SK-N-SH (cell line): ENCODE measurements at regions not wholly inside any gene's neighbourhood (a gene's known extent, or its start where the extent isn't known, plus 50 kb on each side); places are given as distances from the start of the nearest gene placed in this dataset.

Source experiments
- CTCF ChIA-PET: fragments of 300-600, 350-600 bp; formaldehyde crosslinking; extraction: SDS; loops from one replicate; lab custom pipeline; 2021; lab: Yijun Ruan, JAX
- POLR2A ChIA-PET: fragments of 350-600 bp; sonication (Branson Sonifier 250); formaldehyde crosslinking; extraction: SDS; loops from one replicate; lab custom pipeline; 2020; ENCODE audit warnings: antibody characterized with exemption, inconsistent platforms; lab: Yijun Ruan, JAX
- DNase-seq: peaks from one replicate; pipeline ENCODE4 v3.0.0; 2012
- H2AFZ ChIP-seq: fragments of 200-600 bp; sonication (generic); 2 replicates; pipeline ENCODE4 v1.8.1; 2016; ENCODE audit warnings: antibody characterized with exemption, mild to moderate bottlenecking, low read depth
- H3F3A ChIP-seq: fragments of 200-600 bp; sonication (generic); replicated peaks from 2 replicates; pipeline ENCODE3; 2016; ENCODE audit warnings: antibody characterized with exemption, mild to moderate bottlenecking; ENCODE audit not compliant: insufficient read depth
- H3K27ac ChIP-seq, 2 experiments: fragments of 200-500 bp in 1 of 2; fragments of 200-600 bp in 1 of 2; sonication (Bioruptor generic) in 1 of 2; sonication (generic), shearing (Covaris generic) in 1 of 2; 2 replicates each; pipeline versions ENCODE4 v1.5.1 to v1.6.1; 2014 to 2016; ENCODE audit warnings: low read depth in 2 of 2, inconsistent platforms in 1 of 2, low read length in 1 of 2, mild to moderate bottlenecking in 1 of 2, mixed read lengths in 1 of 2
- H3K27me3 ChIP-seq: fragments of 200-600 bp; sonication (generic), shearing (Covaris generic); 2 replicates; pipeline ENCODE4 v1.6.1; 2016; ENCODE audit warnings: mixed run types; ENCODE audit not compliant: insufficient read depth
- H3K36me3 ChIP-seq, 2 experiments: fragments of 200-500 bp in 1 of 2; fragments of 200-600 bp in 1 of 2; sonication (Bioruptor generic) in 1 of 2; sonication (generic) in 1 of 2; replicated peaks in 1 of 2; 2 replicates each; pipeline versions ENCODE3 to v1.5.1; 2014 to 2016; ENCODE audit warnings: low read length in 1 of 2, mild to moderate bottlenecking in 1 of 2; ENCODE audit not compliant: insufficient read depth in 2 of 2, control insufficient read depth in 1 of 2
- H3K4me1 ChIP-seq, 2 experiments: fragments of 200-500 bp in 1 of 2; fragments of 200-600 bp in 1 of 2; sonication (Bioruptor generic) in 1 of 2; sonication (generic), shearing (Covaris generic) in 1 of 2; 2 replicates each; pipeline versions ENCODE4 v1.5.1 to v1.6.1; 2014 to 2016; ENCODE audit warnings: low read depth in 1 of 2, low read length in 1 of 2, mixed run types in 1 of 2; ENCODE audit not compliant: insufficient read depth in 2 of 2, control insufficient read depth in 1 of 2
- H3K4me2 ChIP-seq: fragments of 200-600 bp; sonication (generic), shearing (Covaris generic); 2 replicates; pipeline ENCODE4 v1.6.1; 2017; ENCODE audit warnings: mixed run types
- H3K4me3 ChIP-seq, 2 experiments: fragments of 200-500 bp in 1 of 2; fragments of 200-600 bp in 1 of 2; sonication (Bioruptor generic) in 1 of 2; sonication (generic), shearing (Covaris generic) in 1 of 2; 2 replicates each; pipeline versions ENCODE4 v1.5.1 to v1.8.1; 2014 to 2016; ENCODE audit warnings: low read depth in 2 of 2, inconsistent platforms in 1 of 2, low read length in 1 of 2, mild to moderate bottlenecking in 1 of 2, mixed read lengths in 1 of 2, moderate library complexity in 1 of 2
- H3K79me2 ChIP-seq: fragments of 200-600 bp; sonication (generic); 2 replicates; pipeline ENCODE4 v1.8.1; 2017; ENCODE audit warnings: mild to moderate bottlenecking; ENCODE audit not compliant: insufficient read depth
- H3K9ac ChIP-seq: fragments of 200-600 bp; sonication (generic); 2 replicates; pipeline ENCODE4 v1.6.1; 2017; ENCODE audit warnings: mixed run types
- H3K9me2 ChIP-seq: fragments of 200-600 bp; sonication (generic); 2 replicates; pipeline ENCODE4 v1.6.1; 2017; ENCODE audit warnings: mixed run types
- H3K9me3 ChIP-seq: fragments of 200-600 bp; sonication (generic); 2 replicates; pipeline ENCODE4 v1.6.1; 2017; ENCODE audit warnings: mixed run types, mild to moderate bottlenecking, moderate library complexity
- H4K20me1 ChIP-seq: fragments of 200-600 bp; sonication (generic); 2 replicates; pipeline ENCODE4 v1.6.1; 2017; ENCODE audit warnings: mild to moderate bottlenecking, mixed run types; ENCODE audit not compliant: insufficient read depth
- CTCF ChIP-seq: fragments of 200-600 bp; sonication (generic); IDR thresholded peaks from 2 replicates; pipeline ENCODE4 v1.6.1; 2017; ENCODE audit warnings: antibody characterized with exemption, mild to moderate bottlenecking, moderate library complexity
- GABPA ChIP-seq: IDR thresholded peaks from 2 replicates; pipeline ENCODE4 v1.4.0; 2012; ENCODE audit warnings: low read depth, mild to moderate bottlenecking
- GATA2 ChIP-seq: sonication (generic); formaldehyde crosslinking; IDR thresholded peaks from 2 replicates; pipeline ENCODE4 v1.5.0; 2020; ENCODE audit warnings: mild to moderate bottlenecking, missing genetic modification reagents
- REST ChIP-seq: IDR thresholded peaks from 2 replicates; pipeline ENCODE4 v1.6.1; 2012; ENCODE audit warnings: mild to moderate bottlenecking, low read depth, low read length, moderate library complexity
- USF2 ChIP-seq: fragments of 150-350 bp; IDR thresholded peaks from 2 replicates; pipeline ENCODE4 v1.6.1; 2017; ENCODE audit warnings: antibody characterized with exemption, low read length, low read depth, borderline replicate concordance
- WGBS: methylation state at CpG from one replicate; pipeline ENCODE4 v1.1.6; 2017; ENCODE audit warnings: low lambda C conversion rate; 5-methylcytosine and 5-hydroxymethylcytosine counted together

- H3K36me3 ChIP-seq = no peaks in the 10 kb centered on the region
- no peak overlapping the region for H3K9ac ChIP-seq
- DNase-seq = no peak
- CTCF ChIA-PET = no interaction called here
- no peak overlapping the region for H3K4me2 ChIP-seq
- no peak overlapping the region for H3K4me3 ChIP-seq
- H2AFZ ChIP-seq = no peak overlapping the region
- H3K9me2 ChIP-seq = no peaks in the 10 kb centered on the region
- H3K79me2 ChIP-seq = no peaks in the 10 kb centered on the region
- POLR2A ChIA-PET = no interaction called here
- H3K27me3 ChIP-seq = no peaks in the 10 kb centered on the region
- no peaks in the 10 kb centered on the region for H3K9me3 ChIP-seq
- no peak overlapping the region for H3K27ac ChIP-seq
- H3F3A ChIP-seq = no peaks in the 10 kb centered on the region
- TF ChIP-seq REST = no peak
- no peak for TF ChIP-seq CTCF
- TF ChIP-seq, all 33 proteins: peak for 0
- Histone ChIP-seq H4K20me1 (no peaks in the 10 kb centered on the region), H3K4me1 (peaks cover 0 to 4% of the 10 kb centered on the region in 2 experiments; a peak in 1 of 4 replicates)
Observed at GRCh38 chr17:33369149-33369548, 76.1 kb upstream of the ASIC2 start.

GRCh38 chr17:33369876-33370275 lies 76.8 kb upstream of the ASIC2 start:
- Histone ChIP-seq H3K9ac (no peak overlapping the region), H3F3A (no peaks in the 10 kb centered on the region), H3K27ac (no peak overlapping the region), H3K4me3 (no peak overlapping the region), H3K9me2 (no peaks in the 10 kb centered on the region), H3K4me2 (no peak overlapping the region), H3K9me3 (no peaks in the 10 kb centered on the region), H4K20me1 (no peaks in the 10 kb centered on the region), H2AFZ (no peak overlapping the region), H3K36me3 (no peaks in the 10 kb centered on the region), H3K27me3 (no peaks in the 10 kb centered on the region), H3K4me1 (peaks cover 0 to 4% of the 10 kb centered on the region in 2 experiments; a peak in 1 of 4 replicates), H3K79me2 (no peaks in the 10 kb centered on the region)
- TF ChIP-seq GABPA (no peak), GATA2 (CRISPR knock-in tag) (no peak), USF2 (no peak)
- ChIA-PET POLR2A (no interaction called here), CTCF (no interaction called here)
- 6% methylated on average over 2 of the region's 2 CpGs for WGBS
- no peak for DNase-seq
